NB4 (cell line): ENCODE measurements at regions not wholly inside any gene's neighbourhood (a gene's known extent, or its start where the extent isn't known, plus 50 kb on each side); places are given as distances from the start of the nearest gene placed in this dataset.

ENCODE experiments used
- DNase-seq: peaks from one replicate; pipeline ENCODE4 v3.0.0; 2010; ENCODE audit warnings: low read depth
- H3K4me3 ChIP-seq: one replicate; pipeline ENCODE4 v1.5.1; 2011; ENCODE audit warnings: mild to moderate bottlenecking, low read depth, low read length, moderate library complexity
- MAX ChIP-seq: IDR thresholded peaks from 2 replicates; pipeline ENCODE4 v1.6.1; 2011; ENCODE audit warnings: low read depth, low read length
- MYC ChIP-seq: IDR thresholded peaks from 2 replicates; pipeline ENCODE4 v1.6.1; 2011; ENCODE audit warnings: low read depth, low read length
- POLR2A ChIP-seq: IDR thresholded peaks from 2 replicates; pipeline ENCODE4 v1.6.1; 2011; ENCODE audit warnings: mild to moderate bottlenecking; ENCODE audit not compliant: insufficient read length; ENCODE audit errors: extremely low read depth
- TF ChIP-seq, protein P1 (sequence below): IDR thresholded peaks from one replicate; pipeline ENCODE4 v1.5.1; 2012; ENCODE audit warnings: low read depth, low read length

- TF ChIP-seq, protein P1, sequence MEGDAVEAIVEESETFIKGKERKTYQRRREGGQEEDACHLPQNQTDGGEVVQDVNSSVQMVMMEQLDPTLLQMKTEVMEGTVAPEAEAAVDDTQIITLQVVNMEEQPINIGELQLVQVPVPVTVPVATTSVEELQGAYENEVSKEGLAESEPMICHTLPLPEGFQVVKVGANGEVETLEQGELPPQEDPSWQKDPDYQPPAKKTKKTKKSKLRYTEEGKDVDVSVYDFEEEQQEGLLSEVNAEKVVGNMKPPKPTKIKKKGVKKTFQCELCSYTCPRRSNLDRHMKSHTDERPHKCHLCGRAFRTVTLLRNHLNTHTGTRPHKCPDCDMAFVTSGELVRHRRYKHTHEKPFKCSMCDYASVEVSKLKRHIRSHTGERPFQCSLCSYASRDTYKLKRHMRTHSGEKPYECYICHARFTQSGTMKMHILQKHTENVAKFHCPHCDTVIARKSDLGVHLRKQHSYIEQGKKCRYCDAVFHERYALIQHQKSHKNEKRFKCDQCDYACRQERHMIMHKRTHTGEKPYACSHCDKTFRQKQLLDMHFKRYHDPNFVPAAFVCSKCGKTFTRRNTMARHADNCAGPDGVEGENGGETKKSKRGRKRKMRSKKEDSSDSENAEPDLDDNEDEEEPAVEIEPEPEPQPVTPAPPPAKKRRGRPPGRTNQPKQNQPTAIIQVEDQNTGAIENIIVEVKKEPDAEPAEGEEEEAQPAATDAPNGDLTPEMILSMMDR: no peak
- no peak for TF ChIP-seq POLR2A
- DNase-seq: no peak
- no peak overlapping the region for H3K4me3 ChIP-seq
Measured at GRCh38 chr16:48845261-48845660, 235.3 kb upstream of the N4BP1 start.

DNA sequence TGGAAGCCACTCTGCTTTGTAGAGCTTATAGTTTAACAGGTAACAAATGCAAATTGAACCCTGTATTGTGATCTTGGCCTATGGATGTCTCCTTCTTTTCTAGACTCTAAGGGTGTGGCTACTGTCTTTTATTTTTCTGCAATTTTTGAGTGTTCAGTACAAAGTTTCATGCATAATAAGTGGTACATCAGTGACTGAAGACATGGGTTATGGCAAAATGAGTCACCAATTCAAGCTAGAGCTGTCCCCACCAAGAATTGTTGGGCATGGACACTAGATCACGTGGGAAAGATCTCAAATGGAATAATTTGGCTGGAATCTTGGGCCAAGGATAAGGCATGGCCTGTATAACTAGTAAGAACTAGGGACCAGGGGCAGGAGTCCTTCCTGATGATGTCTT is 228.4 kb upstream of the N4BP1 start:
- H3K4me3 ChIP-seq: no peak overlapping the region
- DNase-seq: no peak
- no peak for TF ChIP-seq MAX

- TF ChIP-seq, protein P1: no peak
- no peak for TF ChIP-seq MAX
- TF ChIP-seq POLR2A: no peak
- TF ChIP-seq MYC: no peak
- H3K4me3 ChIP-seq: no peak overlapping the region
- no peak for DNase-seq
Measured at GRCh38 chr16:48836636-48837035, 226.7 kb upstream of the N4BP1 start.

DNA sequence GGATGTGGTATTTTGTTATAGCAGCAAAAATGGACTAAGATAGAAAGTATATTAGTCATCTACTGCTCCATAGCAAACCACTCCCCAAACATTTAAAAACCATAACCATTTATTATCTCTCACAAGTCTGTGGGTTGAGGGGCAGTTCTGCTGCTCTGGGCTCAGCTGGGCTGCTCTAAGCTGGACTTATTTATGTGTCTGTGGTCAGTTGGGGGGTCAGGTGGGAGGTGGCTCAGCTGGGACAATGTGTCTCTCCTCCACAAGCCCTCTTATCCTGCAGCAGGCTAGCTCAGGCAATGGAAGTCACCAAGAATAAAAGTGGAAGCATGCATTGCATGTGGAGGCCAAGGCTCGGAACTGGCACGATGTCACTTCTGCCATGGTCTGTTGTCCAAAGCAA is 226.1 kb upstream of the N4BP1 start:
- TF ChIP-seq, protein P1: no peak
- no peak for TF ChIP-seq MYC
- TF ChIP-seq POLR2A: no peak
- no peak for TF ChIP-seq MAX
- no peak overlapping the region for H3K4me3 ChIP-seq
- no peak for DNase-seq

DNA sequence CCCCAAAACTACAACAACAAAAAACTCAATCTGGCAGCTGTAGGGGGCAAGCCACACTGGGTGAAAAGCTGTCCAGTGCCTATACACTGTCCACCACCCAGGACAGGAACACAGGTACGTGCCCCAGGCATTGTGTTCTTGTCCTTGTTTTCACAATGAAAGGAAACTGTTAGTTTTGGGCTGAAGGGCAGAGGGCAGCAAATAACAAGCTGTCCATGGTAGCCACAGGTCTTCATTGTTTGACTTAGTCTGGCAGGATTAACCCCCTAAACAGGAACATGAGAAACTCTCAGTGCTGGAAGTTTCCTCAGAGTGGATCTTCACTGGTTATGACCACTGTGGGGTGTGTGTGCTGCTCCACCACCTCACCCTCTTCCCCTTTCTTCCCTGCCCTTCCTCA is 224.6 kb upstream of the N4BP1 start:
- no peak for TF ChIP-seq MAX
- TF ChIP-seq, protein P1: no peak
- TF ChIP-seq POLR2A: no peak
- no peak for TF ChIP-seq MYC
- H3K4me3 ChIP-seq: no peak overlapping the region
- no peak for DNase-seq

DNA sequence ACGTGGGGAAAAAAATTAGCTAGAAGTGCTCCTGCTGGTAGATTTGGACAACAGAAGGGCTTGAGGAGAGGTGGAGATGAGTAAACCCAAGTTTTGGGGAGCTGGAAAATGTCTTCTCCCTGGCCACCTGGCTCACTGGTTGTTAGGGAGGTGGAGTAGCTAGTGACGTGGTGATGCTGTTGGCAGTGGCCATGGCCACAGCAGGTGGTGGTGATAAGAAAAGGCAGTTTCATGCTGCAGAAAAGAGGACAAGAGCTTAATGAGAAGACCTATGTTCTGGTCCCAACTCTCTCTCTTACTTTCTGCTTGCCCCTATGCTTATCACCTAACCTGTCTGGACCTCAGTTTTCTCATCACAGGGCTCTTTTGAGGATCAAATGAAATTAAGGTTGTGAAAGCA is 223.5 kb upstream of the N4BP1 start:
- no peak for DNase-seq

More for the DNA sequence above, 223.5 kb upstream of the N4BP1 start:
- no peak for TF ChIP-seq POLR2A
- TF ChIP-seq, protein P1: no peak
- no peak for TF ChIP-seq MYC
- no peak for TF ChIP-seq MAX
- no peak overlapping the region for H3K4me3 ChIP-seq
